Upper lobe of right lung (tissue), 1 donor: ENCODE measurements at regions not wholly inside any gene's neighbourhood (a gene's known extent, or its start where the extent isn't known, plus 50 kb on each side); places are given as distances from the start of the nearest gene placed in this dataset.

Source experiments
- ATAC-seq: fragments of 200-7000 bp; cut with Tn5 transposase; one replicate; pipeline ENCODE4 v1.9.1; 2020; ENCODE audit warnings: mild to moderate bottlenecking, moderate library complexity
- DNase-seq: peaks from one replicate; pipeline ENCODE4 v3.0.0-alpha.2; 2020
- H3K27ac ChIP-seq: fragments of 200-600 bp; one replicate; pipeline ENCODE4 v1.8.0; 2022
- H3K27me3 ChIP-seq: fragments of 200-600 bp; one replicate; pipeline ENCODE4 v1.8.0; 2022; ENCODE audit warnings: mild to moderate bottlenecking
- H3K36me3 ChIP-seq: fragments of 200-600 bp; one replicate; pipeline ENCODE4 v1.8.0; 2022
- H3K4me1 ChIP-seq: fragments of 200-600 bp; one replicate; pipeline ENCODE4 v1.8.0; 2022
- H3K4me3 ChIP-seq: fragments of 200-600 bp; one replicate; pipeline ENCODE4 v1.8.0; 2022; ENCODE audit warnings: mild to moderate bottlenecking
- H3K9me3 ChIP-seq: fragments of 200-600 bp; one replicate; pipeline ENCODE4 v1.8.0; 2022
- CTCF ChIP-seq: fragments of 200-600 bp; IDR thresholded peaks from one replicate; pipeline ENCODE4 v1.8.0; 2022; ENCODE audit warnings: antibody characterized with exemption
- intact Hi-C: fragments of 100-400 bp; cut with DNase I; formaldehyde crosslinking; loops from one replicate; pipeline ENCODE4 v1.11.0; 2022
- donor health status: DM: no; HTN: yes; CAD: no; lungs with severe emphysema.

- DNase-seq (no peak), ATAC-seq (no peak)
- H3K27ac ChIP-seq = no peak overlapping the region
- no peaks in the 10 kb centered on the region for H3K27me3 ChIP-seq
- intact Hi-C loops = no loop called here
- H3K4me3 ChIP-seq = no peak overlapping the region
- H3K4me1 ChIP-seq = no peaks in the 10 kb centered on the region
- no peaks in the 10 kb centered on the region for H3K36me3 ChIP-seq
- TF ChIP-seq CTCF = no peak
- H3K9me3 ChIP-seq = no peaks in the 10 kb centered on the region
Measured at GRCh38 chr1:115176189-115176588, 86.9 kb upstream of the TSPAN2 start.

- ATAC-seq (no peak), DNase-seq (no peak)
- Histone ChIP-seq H3K27me3 (no peaks in the 10 kb centered on the region), H3K4me3 (no peak overlapping the region), H3K27ac (no peak overlapping the region), H3K36me3 (no peaks in the 10 kb centered on the region), H3K4me1 (no peaks in the 10 kb centered on the region), H3K9me3 (no peaks in the 10 kb centered on the region)
- TF ChIP-seq CTCF = no peak
- intact Hi-C loops = no loop called here
Measured at GRCh38 chr1:115175596-115175995, 86.3 kb upstream of the TSPAN2 start.

- no peak for TF ChIP-seq CTCF
- Histone ChIP-seq H3K4me3 (no peak overlapping the region), H3K36me3 (no peaks in the 10 kb centered on the region), H3K9me3 (no peaks in the 10 kb centered on the region), H3K4me1 (no peaks in the 10 kb centered on the region), H3K27ac (no peak overlapping the region), H3K27me3 (no peaks in the 10 kb centered on the region)
- ATAC-seq (no peak), DNase-seq (no peak)
- intact Hi-C loops = no loop called here
Measured at GRCh38 chr1:115173151-115173550, 83.8 kb upstream of the TSPAN2 start.

GRCh38 chr1:115172270-115172669 is 83.0 kb upstream of the TSPAN2 start:
- TF ChIP-seq CTCF = no peak
- no peak overlapping the region for H3K4me3 ChIP-seq
- H3K27me3 ChIP-seq = no peaks in the 10 kb centered on the region
- H3K27ac ChIP-seq = no peak overlapping the region
- H3K36me3 ChIP-seq = no peaks in the 10 kb centered on the region
- H3K4me1 ChIP-seq = no peaks in the 10 kb centered on the region
- DNase-seq = no peak
- H3K9me3 ChIP-seq = no peaks in the 10 kb centered on the region
- intact Hi-C loops = no loop called here
- no peak for ATAC-seq

GRCh38 chr1:115170961-115171392 is 81.7 kb upstream of the TSPAN2 start:
- no peak for DNase-seq
- Histone ChIP-seq H3K9me3 (no peaks in the 10 kb centered on the region), H3K27me3 (no peaks in the 10 kb centered on the region), H3K27ac (no peak overlapping the region), H3K4me3 (no peak overlapping the region), H3K4me1 (no peaks in the 10 kb centered on the region), H3K36me3 (no peaks in the 10 kb centered on the region)
- no peak for TF ChIP-seq CTCF
- intact Hi-C loops = no loop called here
- no peak for ATAC-seq

- H3K4me1 ChIP-seq = no peaks in the 10 kb centered on the region
- no peaks in the 10 kb centered on the region for H3K36me3 ChIP-seq
- no peak overlapping the region for H3K4me3 ChIP-seq
- no peak overlapping the region for H3K27ac ChIP-seq
- no peak for TF ChIP-seq CTCF
- H3K27me3 ChIP-seq = no peaks in the 10 kb centered on the region
- no peak for DNase-seq
- ATAC-seq = no peak
- intact Hi-C loops = no loop called here
- H3K9me3 ChIP-seq = no peaks in the 10 kb centered on the region
Measured at GRCh38 chr1:115170377-115170776, 81.1 kb upstream of the TSPAN2 start.
